NT2/D1 (cell line): ENCODE measurements at regions not wholly inside any gene's neighbourhood (a gene's known extent, or its start where the extent isn't known, plus 50 kb on each side); places are given as distances from the start of the nearest gene placed in this dataset.

Experiments used
- DNase-seq: peaks from one replicate; pipeline ENCODE4 v3.0.0-alpha.2; 2011; ENCODE audit warnings: low read depth, low spot score
- H3K27me3 ChIP-seq: 2 replicates; pipeline ENCODE4 v1.6.0; 2011; ENCODE audit warnings: mild to moderate bottlenecking; ENCODE audit not compliant: insufficient read length, insufficient read depth
- H3K36me3 ChIP-seq: 2 replicates; pipeline ENCODE4 v1.6.1; 2011; ENCODE audit warnings: mild to moderate bottlenecking, low read length, mixed read lengths; ENCODE audit not compliant: insufficient read depth, insufficient read length
- H3K4me1 ChIP-seq: 2 replicates; pipeline ENCODE4 v1.5.1; 2011; ENCODE audit not compliant: insufficient read depth, insufficient read length
- H3K4me3 ChIP-seq: 2 replicates; pipeline ENCODE4 v1.5.1; 2011; ENCODE audit warnings: low read depth; ENCODE audit not compliant: insufficient read length
- H3K9ac ChIP-seq: 2 replicates; pipeline ENCODE4 v1.6.0; 2011; ENCODE audit warnings: low read depth; ENCODE audit not compliant: insufficient read length
- H3K9me3 ChIP-seq: 2 replicates; pipeline ENCODE4 v1.5.1; 2011; ENCODE audit warnings: mild to moderate bottlenecking, low read length; ENCODE audit not compliant: insufficient read depth
- SUZ12 ChIP-seq: IDR thresholded peaks from 2 replicates; pipeline ENCODE4 v1.6.1; 2011; ENCODE audit not compliant: insufficient read length, insufficient read depth; ENCODE audit errors: extremely low read depth
- YY1 ChIP-seq: IDR thresholded peaks from 2 replicates; pipeline ENCODE4 v1.6.1; 2011; ENCODE audit not compliant: insufficient read length, insufficient read depth
- ZNF274 ChIP-seq: IDR thresholded peaks from 2 replicates; pipeline ENCODE4 v1.6.1; 2011; ENCODE audit warnings: mild to moderate bottlenecking, low read depth, low read length

- no peak for DNase-seq
- H3K9me3 ChIP-seq: peaks cover 13% of the 10 kb centered on the region; the same call in 1 of the 2 replicates
Measured at GRCh38 chr2:18247282-18248110, 313.0 kb downstream of the RDH14 start.

GRCh38 chr2:18245375-18245774 is 315.1 kb downstream of the RDH14 start:
- no peaks in the 10 kb centered on the region for H3K36me3 ChIP-seq
- H3K4me3 ChIP-seq: no peak overlapping the region
- no peaks in the 10 kb centered on the region for H3K4me1 ChIP-seq
- H3K9me3 ChIP-seq: no peaks in the 10 kb centered on the region
- no peak overlapping the region for H3K9ac ChIP-seq
- H3K27me3 ChIP-seq: no peaks in the 10 kb centered on the region
- TF ChIP-seq YY1: no peak
- no peak for TF ChIP-seq ZNF274
- no peak for TF ChIP-seq SUZ12
- no peak for DNase-seq

More at GRCh38 chr2:18247282-18248110, 313.0 kb downstream of the RDH14 start:
- H3K4me3 ChIP-seq: no peak overlapping the region
- H3K4me1 ChIP-seq: no peaks in the 10 kb centered on the region
- H3K9ac ChIP-seq: no peak overlapping the region
- H3K36me3 ChIP-seq: no peaks in the 10 kb centered on the region
- no peaks in the 10 kb centered on the region for H3K27me3 ChIP-seq
- no peak for TF ChIP-seq ZNF274
- TF ChIP-seq SUZ12: no peak
- no peak for TF ChIP-seq YY1

GRCh38 chr2:18244845-18245244 is 315.6 kb downstream of the RDH14 start:
- no peaks in the 10 kb centered on the region for H3K27me3 ChIP-seq
- H3K9me3 ChIP-seq: no peaks in the 10 kb centered on the region
- TF ChIP-seq SUZ12 (no peak), YY1 (no peak), ZNF274 (no peak)
- DNase-seq: no peak
- H3K9ac ChIP-seq: no peak overlapping the region
- H3K4me1 ChIP-seq: no peaks in the 10 kb centered on the region
- no peaks in the 10 kb centered on the region for H3K36me3 ChIP-seq
- H3K4me3 ChIP-seq: no peak overlapping the region

- Histone ChIP-seq H3K4me3 (no peak overlapping the region), H3K9ac (no peak overlapping the region), H3K36me3 (no peaks in the 10 kb centered on the region), H3K27me3 (no peaks in the 10 kb centered on the region), H3K9me3 (no peaks in the 10 kb centered on the region), H3K4me1 (no peaks in the 10 kb centered on the region)
- TF ChIP-seq SUZ12 (no peak), ZNF274 (no peak), YY1 (no peak)
- DNase-seq: no peak
Measured at GRCh38 chr2:18243816-18244215, 316.6 kb downstream of the RDH14 start.

GRCh38 chr2:18242716-18243115 is 317.7 kb downstream of the RDH14 start:
- Histone ChIP-seq H3K9ac (no peak overlapping the region), H3K4me1 (no peaks in the 10 kb centered on the region), H3K9me3 (no peaks in the 10 kb centered on the region), H3K27me3 (no peaks in the 10 kb centered on the region), H3K36me3 (no peaks in the 10 kb centered on the region), H3K4me3 (no peak overlapping the region)
- TF ChIP-seq SUZ12: no peak
- TF ChIP-seq YY1: no peak
- TF ChIP-seq ZNF274: no peak
- no peak for DNase-seq

GRCh38 chr2:18238209-18238608 is 322.2 kb downstream of the RDH14 start:
- DNase-seq: no peak
- Histone ChIP-seq H3K36me3 (no peaks in the 10 kb centered on the region), H3K9me3 (no peaks in the 10 kb centered on the region), H3K4me1 (no peaks in the 10 kb centered on the region), H3K4me3 (no peak overlapping the region), H3K9ac (no peak overlapping the region), H3K27me3 (no peaks in the 10 kb centered on the region)
- no peak for TF ChIP-seq YY1
- TF ChIP-seq SUZ12: no peak
- no peak for TF ChIP-seq ZNF274

- Histone ChIP-seq H3K9me3 (no peaks in the 10 kb centered on the region), H3K4me1 (no peaks in the 10 kb centered on the region), H3K4me3 (no peak overlapping the region), H3K9ac (no peak overlapping the region), H3K27me3 (no peaks in the 10 kb centered on the region), H3K36me3 (no peaks in the 10 kb centered on the region)
- TF ChIP-seq YY1: no peak
- no peak for TF ChIP-seq SUZ12
- TF ChIP-seq ZNF274: no peak
- DNase-seq: no peak
Measured at GRCh38 chr2:18237298-18237697, 323.2 kb downstream of the RDH14 start.
